ENCODE measurements at regions not wholly inside any gene's neighbourhood (a gene's known extent, or its start where the extent isn't known, plus 50 kb on each side); places are given as distances from the start of the nearest gene placed in this dataset.

DNA sequence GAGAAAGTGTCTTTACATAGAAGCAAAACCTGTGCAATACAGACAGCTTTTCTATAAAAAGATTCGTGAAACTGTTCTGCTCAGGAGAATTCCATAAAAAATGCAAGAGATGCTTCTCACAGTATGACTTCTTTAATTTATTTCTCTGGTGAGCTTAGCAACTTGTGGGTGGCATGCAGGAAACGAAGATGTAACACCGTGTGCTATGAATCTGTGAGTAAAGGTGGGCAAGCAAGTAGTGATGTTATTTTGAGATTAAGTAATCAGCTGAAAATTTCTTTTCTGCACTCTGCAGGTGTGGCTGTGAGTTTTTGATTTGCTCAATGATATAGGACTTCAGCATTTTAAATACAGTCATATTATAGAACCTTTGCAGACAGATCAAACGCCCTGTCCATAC is 656.8 kb upstream of the NCAM2 start:
- Histone ChIP-seq H3K4me3 (ENCODE audit: low read length) (no peak overlapping the region), H3K27ac (ENCODE audit: low read depth, low read length) (no peak overlapping the region), H3K36me3 (ENCODE audit: control insufficient read depth, insufficient read depth, low read length) (no peaks in the 10 kb centered on the region), H3K4me1 (ENCODE audit: control insufficient read depth, insufficient read depth, low read length) (no peaks in the 10 kb centered on the region), H3K9ac (ENCODE audit: low read length) (no peak overlapping the region), H3K27me3 (ENCODE audit: control insufficient read depth, insufficient read depth, low read length) (no peaks in the 10 kb centered on the region)

DNA sequence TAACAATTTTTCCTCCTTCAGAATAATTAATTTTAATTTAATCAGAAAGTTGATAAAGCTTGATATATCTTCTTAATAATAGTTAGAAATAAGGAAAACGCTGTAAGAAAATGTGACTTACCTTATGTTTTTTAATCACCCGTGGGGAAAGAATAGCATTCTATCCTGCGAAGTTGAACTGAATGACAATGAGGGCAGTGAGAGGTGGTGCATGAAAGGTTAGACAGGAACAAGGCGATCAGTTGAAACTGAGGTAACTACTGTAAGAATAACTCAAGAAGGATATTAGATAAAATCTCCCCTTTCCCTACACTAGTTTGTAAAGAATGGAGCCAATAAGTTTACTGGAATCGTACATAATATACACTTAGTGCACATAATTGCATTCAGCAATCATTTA is 655.0 kb upstream of the NCAM2 start:
- no peaks in the 10 kb centered on the region for H3K36me3 ChIP-seq (ENCODE audit: control insufficient read depth, insufficient read depth, low read length)
- H3K9ac ChIP-seq (ENCODE audit: low read length): no peak overlapping the region
- H3K4me3 ChIP-seq (ENCODE audit: low read length): no peak overlapping the region
- H3K27me3 ChIP-seq (ENCODE audit: control insufficient read depth, insufficient read depth, low read length): no peaks in the 10 kb centered on the region
- no peak overlapping the region for H3K27ac ChIP-seq (ENCODE audit: low read depth, low read length)
- H3K4me1 ChIP-seq (ENCODE audit: control insufficient read depth, insufficient read depth, low read length): no peaks in the 10 kb centered on the region

DNA sequence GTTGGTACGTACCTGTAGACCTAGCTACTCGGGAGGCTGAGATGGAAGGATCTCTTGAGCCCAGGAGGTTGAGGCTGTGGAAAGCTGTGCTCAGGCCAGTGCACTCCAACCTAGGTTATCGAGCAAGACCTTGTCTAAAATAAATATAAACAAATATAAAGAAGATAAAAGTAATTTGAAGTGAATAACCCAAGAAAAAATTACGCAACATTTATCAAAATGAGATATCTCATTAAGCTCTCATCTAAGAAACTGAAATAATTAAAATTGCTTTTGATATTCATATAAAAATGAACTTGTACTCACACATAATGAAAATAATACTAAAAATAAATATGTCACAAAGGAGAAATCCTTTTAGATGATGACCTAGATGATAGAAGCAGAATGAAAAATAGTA is 647.1 kb upstream of the NCAM2 start:
- Histone ChIP-seq H3K4me3 (ENCODE audit: low read length) (no peak overlapping the region), H3K36me3 (ENCODE audit: control insufficient read depth, insufficient read depth, low read length) (no peaks in the 10 kb centered on the region), H3K27me3 (ENCODE audit: control insufficient read depth, insufficient read depth, low read length) (no peaks in the 10 kb centered on the region), H3K4me1 (ENCODE audit: control insufficient read depth, insufficient read depth, low read length) (no peaks in the 10 kb centered on the region), H3K27ac (ENCODE audit: low read depth, low read length) (no peak overlapping the region), H3K9ac (ENCODE audit: low read length) (no peak overlapping the region)

- Histone ChIP-seq H3K27me3 (ENCODE audit: control insufficient read depth, insufficient read depth, low read length) (no peaks in the 10 kb centered on the region), H3K9ac (ENCODE audit: low read length) (no peak overlapping the region), H3K4me1 (ENCODE audit: control insufficient read depth, insufficient read depth, low read length) (no peaks in the 10 kb centered on the region)
Measured at GRCh38 chr21:20353351-20353750, 644.9 kb upstream of the NCAM2 start.

DNA sequence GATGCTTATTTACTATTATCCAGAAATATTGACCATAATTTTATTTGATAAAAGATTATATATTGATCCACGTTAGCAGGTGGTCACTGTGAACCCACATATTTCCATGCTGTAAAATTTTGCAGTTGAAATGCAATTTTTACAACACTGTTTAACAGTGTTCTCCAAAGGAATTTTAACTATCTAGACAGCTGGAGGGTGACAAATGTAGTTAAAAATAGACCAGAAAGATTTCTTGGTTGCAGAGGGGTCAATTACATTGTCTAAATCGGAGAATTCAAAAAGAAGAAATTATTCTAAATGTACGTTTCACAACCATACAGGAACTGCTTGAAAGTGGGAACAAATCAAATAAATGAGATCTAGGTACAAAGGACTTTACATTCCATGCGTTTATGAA is 625.2 kb upstream of the NCAM2 start:
- Histone ChIP-seq H3K9ac (ENCODE audit: low read length) (no peak overlapping the region), H3K36me3 (ENCODE audit: control insufficient read depth, insufficient read depth, low read length) (no peaks in the 10 kb centered on the region), H3K4me3 (ENCODE audit: low read length) (no peak overlapping the region), H3K27me3 (ENCODE audit: control insufficient read depth, insufficient read depth, low read length) (no peaks in the 10 kb centered on the region), H3K27ac (ENCODE audit: low read depth, low read length) (no peak overlapping the region), H3K4me1 (ENCODE audit: control insufficient read depth, insufficient read depth, low read length) (no peaks in the 10 kb centered on the region)

More at GRCh38 chr21:20353351-20353750, 644.9 kb upstream of the NCAM2 start:
- no peak overlapping the region for H3K4me3 ChIP-seq (ENCODE audit: low read length)
- no peaks in the 10 kb centered on the region for H3K36me3 ChIP-seq (ENCODE audit: control insufficient read depth, insufficient read depth, low read length)
- no peak overlapping the region for H3K27ac ChIP-seq (ENCODE audit: low read depth, low read length)

GRCh38 chr21:20377250-20377649 is 621.0 kb upstream of the NCAM2 start:
- no peaks in the 10 kb centered on the region for H3K36me3 ChIP-seq (ENCODE audit: control insufficient read depth, insufficient read depth, low read length)

GRCh38 chr21:20388400-20388799 is 609.8 kb upstream of the NCAM2 start:
- Histone ChIP-seq H3K27ac (ENCODE audit: low read depth, low read length) (no peak overlapping the region), H3K36me3 (ENCODE audit: control insufficient read depth, insufficient read depth, low read length) (no peaks in the 10 kb centered on the region), H3K27me3 (ENCODE audit: control insufficient read depth, insufficient read depth, low read length) (no peaks in the 10 kb centered on the region), H3K9ac (ENCODE audit: low read length) (no peak overlapping the region), H3K4me3 (ENCODE audit: low read length) (no peak overlapping the region), H3K4me1 (ENCODE audit: control insufficient read depth, insufficient read depth, low read length) (no peaks in the 10 kb centered on the region)

More at GRCh38 chr21:20377250-20377649, 621.0 kb upstream of the NCAM2 start:
- no peak overlapping the region for H3K9ac ChIP-seq (ENCODE audit: low read length)
- H3K4me3 ChIP-seq (ENCODE audit: low read length): no peak overlapping the region
- H3K27me3 ChIP-seq (ENCODE audit: control insufficient read depth, insufficient read depth, low read length): no peaks in the 10 kb centered on the region
- no peak overlapping the region for H3K27ac ChIP-seq (ENCODE audit: low read depth, low read length)
- H3K4me1 ChIP-seq (ENCODE audit: control insufficient read depth, insufficient read depth, low read length): no peaks in the 10 kb centered on the region

DNA sequence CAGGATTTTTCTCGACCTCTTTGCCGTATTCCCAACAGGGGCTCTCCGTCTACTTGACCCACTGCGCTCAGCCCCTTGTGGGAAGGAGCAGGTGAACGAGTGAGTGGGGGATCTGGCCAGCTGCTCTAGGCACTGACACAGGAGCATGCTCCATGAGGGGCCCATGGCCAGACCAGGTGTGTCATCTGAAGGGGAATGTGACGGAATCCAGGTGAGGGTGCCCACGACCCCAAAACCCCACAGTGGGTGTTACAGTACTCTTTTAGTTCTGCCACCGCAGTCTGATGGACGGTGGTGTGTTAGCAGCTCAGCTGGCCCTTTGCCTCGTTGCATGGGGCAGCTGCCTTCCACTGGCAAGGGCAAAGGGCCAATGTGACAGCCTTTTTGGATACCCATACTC is 601.4 kb upstream of the NCAM2 start:
- Histone ChIP-seq H3K36me3 (ENCODE audit: control insufficient read depth, insufficient read depth, low read length) (no peaks in the 10 kb centered on the region), H3K4me3 (ENCODE audit: low read length) (no peak overlapping the region), H3K4me1 (ENCODE audit: control insufficient read depth, insufficient read depth, low read length) (no peaks in the 10 kb centered on the region), H3K9ac (ENCODE audit: low read length) (no peak overlapping the region), H3K27ac (ENCODE audit: low read depth, low read length) (no peak overlapping the region), H3K27me3 (ENCODE audit: control insufficient read depth, insufficient read depth, low read length) (no peaks in the 10 kb centered on the region)

DNA sequence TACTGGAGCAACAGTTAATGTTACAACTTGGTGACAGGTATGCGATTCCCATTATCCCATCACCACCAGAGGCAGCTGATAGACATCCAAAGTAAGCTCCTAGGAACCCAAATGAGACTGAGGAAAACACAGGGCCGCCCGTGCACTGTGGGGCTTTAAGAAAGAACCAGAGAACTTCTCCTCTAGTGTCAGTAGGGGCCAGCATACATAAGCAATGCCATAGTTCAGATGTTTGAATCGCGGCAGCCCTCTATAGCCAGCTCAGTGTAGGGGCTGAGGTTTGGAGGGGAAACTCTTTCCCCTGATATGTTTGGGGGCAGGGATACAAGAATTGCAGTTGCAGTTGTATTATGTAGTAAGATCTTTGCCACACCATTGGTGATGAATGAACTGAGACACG is 593.3 kb upstream of the NCAM2 start:
- Histone ChIP-seq H3K9ac (ENCODE audit: low read length) (no peak overlapping the region), H3K4me1 (ENCODE audit: control insufficient read depth, insufficient read depth, low read length) (no peaks in the 10 kb centered on the region)

DNA sequence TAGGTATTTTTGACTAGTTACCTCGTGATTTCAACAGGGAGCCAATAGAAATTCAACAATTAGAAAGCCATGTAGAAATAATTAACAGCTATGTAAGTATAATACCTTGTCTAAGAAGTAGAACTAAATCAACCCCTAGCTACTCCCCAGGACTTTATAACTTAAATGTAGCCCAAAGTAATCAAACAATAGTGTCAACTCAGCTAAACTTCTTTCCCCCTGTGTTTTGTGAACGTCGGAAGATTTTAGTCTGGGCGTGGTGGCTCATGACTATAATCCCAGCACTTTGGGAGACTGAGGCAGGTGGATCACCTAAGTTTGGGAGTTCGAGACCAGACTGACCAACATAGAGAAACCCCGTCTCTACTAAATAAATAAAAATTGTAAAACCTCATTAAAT is 579.9 kb upstream of the NCAM2 start:
- Histone ChIP-seq H3K27ac (ENCODE audit: low read depth, low read length) (no peak overlapping the region), H3K4me1 (ENCODE audit: control insufficient read depth, insufficient read depth, low read length) (no peaks in the 10 kb centered on the region), H3K27me3 (ENCODE audit: control insufficient read depth, insufficient read depth, low read length) (no peaks in the 10 kb centered on the region), H3K36me3 (ENCODE audit: control insufficient read depth, insufficient read depth, low read length) (no peaks in the 10 kb centered on the region), H3K4me3 (ENCODE audit: low read length) (no peak overlapping the region), H3K9ac (ENCODE audit: low read length) (no peak overlapping the region)

More for the DNA sequence above, 593.3 kb upstream of the NCAM2 start:
- Histone ChIP-seq H3K4me3 (ENCODE audit: low read length) (no peak overlapping the region), H3K36me3 (ENCODE audit: control insufficient read depth, insufficient read depth, low read length) (no peaks in the 10 kb centered on the region), H3K27me3 (ENCODE audit: control insufficient read depth, insufficient read depth, low read length) (no peaks in the 10 kb centered on the region), H3K27ac (ENCODE audit: low read depth, low read length) (no peak overlapping the region)

DNA sequence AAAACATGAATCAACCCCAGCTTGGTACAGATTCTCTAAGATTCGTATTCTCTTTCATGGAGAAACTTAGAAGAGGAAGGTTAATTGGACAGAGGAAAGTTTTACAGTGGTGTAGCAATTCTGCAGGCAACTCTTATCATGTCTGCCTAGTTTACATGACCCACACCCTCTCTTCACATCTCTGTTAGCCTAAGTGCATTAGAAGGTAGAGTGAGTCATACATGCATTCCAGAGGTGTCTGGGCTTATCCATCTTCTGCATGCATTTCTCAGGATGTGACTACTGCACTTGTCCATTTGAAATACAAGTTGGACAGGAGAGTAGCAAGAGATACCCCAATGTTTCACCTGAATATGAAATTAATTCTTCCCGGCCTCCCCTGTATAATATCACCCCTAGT is 578.4 kb upstream of the NCAM2 start:
- no peaks in the 10 kb centered on the region for H3K36me3 ChIP-seq (ENCODE audit: control insufficient read depth, insufficient read depth, low read length)
- H3K4me3 ChIP-seq (ENCODE audit: low read length): no peak overlapping the region
- H3K27me3 ChIP-seq (ENCODE audit: control insufficient read depth, insufficient read depth, low read length): no peaks in the 10 kb centered on the region
- H3K27ac ChIP-seq (ENCODE audit: low read depth, low read length): no peak overlapping the region
- no peak overlapping the region for H3K9ac ChIP-seq (ENCODE audit: low read length)
- H3K4me1 ChIP-seq (ENCODE audit: control insufficient read depth, insufficient read depth, low read length): no peaks in the 10 kb centered on the region

DNA sequence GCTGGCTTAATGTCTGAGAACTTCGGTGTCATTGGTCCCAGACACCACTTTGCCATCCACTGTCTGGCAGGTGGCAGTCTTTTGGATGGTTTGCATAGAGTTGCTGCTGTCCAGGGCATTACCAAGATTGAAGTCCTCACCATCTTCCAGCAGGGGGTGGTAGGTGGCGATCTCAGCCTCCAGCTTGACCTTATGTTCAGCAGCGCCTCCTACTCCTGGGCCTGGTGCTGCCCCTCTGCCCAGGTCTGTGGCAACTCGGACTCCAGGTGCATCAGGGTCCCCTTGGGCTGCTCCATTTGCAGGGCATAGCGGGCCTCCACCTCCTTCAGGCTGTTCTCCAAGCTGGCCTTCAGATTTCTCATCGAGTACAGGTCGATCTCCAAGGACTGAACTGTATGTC is 573.3 kb upstream of the NCAM2 start:
- Histone ChIP-seq H3K9ac (ENCODE audit: low read length) (no peak overlapping the region), H3K4me3 (ENCODE audit: low read length) (no peak overlapping the region), H3K36me3 (ENCODE audit: control insufficient read depth, insufficient read depth, low read length) (no peaks in the 10 kb centered on the region), H3K4me1 (ENCODE audit: control insufficient read depth, insufficient read depth, low read length) (no peaks in the 10 kb centered on the region), H3K27ac (ENCODE audit: low read depth, low read length) (no peak overlapping the region), H3K27me3 (ENCODE audit: control insufficient read depth, insufficient read depth, low read length) (no peaks in the 10 kb centered on the region)

- Histone ChIP-seq H3K27me3 (ENCODE audit: control insufficient read depth, insufficient read depth, low read length) (no peaks in the 10 kb centered on the region), H3K27ac (ENCODE audit: low read depth, low read length) (no peak overlapping the region), H3K36me3 (ENCODE audit: control insufficient read depth, insufficient read depth, low read length) (no peaks in the 10 kb centered on the region), H3K9ac (ENCODE audit: low read length) (no peak overlapping the region), H3K4me1 (ENCODE audit: control insufficient read depth, insufficient read depth, low read length) (no peaks in the 10 kb centered on the region), H3K4me3 (ENCODE audit: low read length) (no peak overlapping the region)
Measured at GRCh38 chr21:20425856-20426255, 572.4 kb upstream of the NCAM2 start.
